ENCODE measurements at regions not wholly inside any gene's neighbourhood (a gene's known extent, or its start where the extent isn't known, plus 50 kb on each side); places are given as distances from the start of the nearest gene placed in this dataset.
"Not testable (repeated sequence)": the region's sequence is repeated elsewhere in the genome, so short reads cannot be mapped to it uniquely, and the experiment has no call there.

DNA sequence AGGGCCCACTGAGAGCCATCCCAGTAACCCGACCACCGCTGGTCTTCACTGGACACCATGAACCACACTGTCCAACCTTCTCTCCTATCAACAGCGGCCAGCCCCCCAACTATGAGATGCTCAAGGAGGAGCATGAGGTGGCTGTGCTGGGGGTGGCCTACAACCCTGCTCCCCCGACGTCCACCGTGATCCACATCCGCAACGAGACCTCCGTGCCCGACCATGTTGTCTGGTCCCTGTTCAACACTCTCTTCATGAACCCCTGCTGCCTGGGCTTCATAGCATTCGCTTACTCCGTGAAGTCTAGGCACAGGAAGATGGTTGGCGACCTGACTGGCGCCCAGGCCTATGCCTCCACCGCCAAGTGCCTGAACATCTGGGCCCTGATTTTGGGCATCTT is 423.8 kb upstream of the EPHA5 start:
- DNase-seq, result no peak

DNA sequence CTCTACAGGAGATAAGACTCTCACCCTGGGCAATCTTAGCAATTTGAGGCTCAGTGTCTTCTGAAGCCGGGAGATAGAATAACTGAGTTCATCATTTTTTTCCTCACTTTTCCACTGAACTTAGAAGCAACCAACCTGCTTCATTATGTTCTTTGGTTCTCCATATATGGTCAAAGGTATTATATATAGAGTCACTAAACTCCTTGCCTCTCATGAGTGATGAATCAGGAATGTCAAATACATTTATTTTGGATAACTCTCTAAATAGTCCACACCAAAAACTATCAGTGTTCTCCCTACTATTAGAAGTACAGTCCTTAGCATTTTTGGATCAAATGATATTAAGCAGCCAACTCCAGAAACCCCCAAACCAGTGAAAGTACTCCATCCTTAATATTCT is 421.5 kb upstream of the EPHA5 start:
- no peak for DNase-seq

DNA sequence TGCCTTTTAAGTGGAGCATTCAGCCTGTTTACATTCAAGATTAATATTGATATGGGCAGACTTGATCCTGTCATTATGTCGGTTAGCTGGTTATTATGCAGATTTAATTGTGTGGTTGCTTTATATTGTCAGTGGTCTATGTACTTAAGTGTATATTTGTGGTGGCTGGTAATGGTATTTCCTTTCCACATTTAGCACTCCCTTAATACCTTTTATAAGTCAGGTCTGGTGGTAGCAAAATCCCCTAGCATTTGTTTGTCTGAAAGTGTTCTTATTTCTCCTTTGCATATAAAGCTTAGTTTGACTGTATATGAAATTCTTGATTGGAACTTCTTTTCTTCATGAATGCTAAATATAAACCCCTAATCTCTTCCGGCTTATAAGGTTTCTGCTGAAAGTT is 403.7 kb upstream of the EPHA5 start:
- no peak for DNase-seq

DNA sequence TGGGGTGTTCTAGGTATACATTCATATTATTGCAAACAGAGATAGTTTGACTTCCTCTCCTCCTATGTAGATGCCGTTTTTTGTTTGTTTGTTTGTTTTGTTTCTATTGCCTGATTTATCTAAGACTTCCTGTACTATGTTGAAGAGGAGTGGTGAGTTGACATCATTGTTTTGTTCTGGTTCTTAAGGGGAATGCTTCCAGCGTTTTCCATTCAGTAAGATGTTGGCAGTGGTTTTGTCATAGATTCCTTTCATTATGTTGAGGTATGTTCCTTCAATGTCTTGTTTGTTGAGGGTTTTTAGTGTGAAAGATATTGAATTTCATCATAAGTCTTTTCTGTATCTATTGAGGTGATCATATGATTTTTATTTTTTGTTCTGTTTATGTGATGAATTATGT is 401.6 kb upstream of the EPHA5 start:
- no peak for DNase-seq

DNA sequence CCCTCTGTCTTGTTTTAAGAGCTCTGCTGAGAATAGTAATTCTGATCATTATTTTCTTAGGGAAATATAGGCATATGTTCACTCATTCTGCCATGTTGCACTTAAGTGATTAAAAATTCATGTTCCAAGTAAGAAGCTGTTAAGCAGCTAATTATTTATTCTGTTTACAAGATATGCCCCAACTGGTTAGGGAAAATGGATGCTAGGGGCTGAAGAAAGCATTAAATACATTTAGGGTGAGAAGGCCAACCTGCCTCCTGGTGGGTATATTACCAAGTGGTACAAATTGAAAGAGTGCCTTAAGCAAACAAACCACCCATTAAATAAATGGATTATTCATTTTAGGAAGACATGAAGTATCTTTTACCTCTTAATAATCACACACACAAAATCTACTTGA is 392.6 kb upstream of the EPHA5 start:
- no peak for DNase-seq

DNA sequence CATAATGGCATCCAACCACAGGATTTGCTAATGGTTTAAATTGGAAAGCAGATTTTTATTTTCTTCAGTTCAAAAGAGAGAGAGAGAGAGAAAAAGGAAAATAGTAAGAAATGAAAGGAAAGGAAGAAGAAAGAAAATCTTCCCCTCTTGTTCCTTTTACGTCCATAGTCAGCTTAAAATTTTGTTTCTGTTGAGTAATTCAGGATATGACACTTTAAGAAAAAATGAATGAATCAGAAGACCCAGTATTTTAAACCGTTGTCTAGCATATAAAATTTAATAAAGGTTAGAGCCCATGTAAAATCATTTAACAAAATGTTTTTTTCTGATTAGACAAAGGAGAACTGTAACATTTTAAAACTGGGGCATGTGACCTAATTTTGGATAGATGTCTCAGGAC is 391.8 kb upstream of the EPHA5 start:
- no peak for DNase-seq

DNA sequence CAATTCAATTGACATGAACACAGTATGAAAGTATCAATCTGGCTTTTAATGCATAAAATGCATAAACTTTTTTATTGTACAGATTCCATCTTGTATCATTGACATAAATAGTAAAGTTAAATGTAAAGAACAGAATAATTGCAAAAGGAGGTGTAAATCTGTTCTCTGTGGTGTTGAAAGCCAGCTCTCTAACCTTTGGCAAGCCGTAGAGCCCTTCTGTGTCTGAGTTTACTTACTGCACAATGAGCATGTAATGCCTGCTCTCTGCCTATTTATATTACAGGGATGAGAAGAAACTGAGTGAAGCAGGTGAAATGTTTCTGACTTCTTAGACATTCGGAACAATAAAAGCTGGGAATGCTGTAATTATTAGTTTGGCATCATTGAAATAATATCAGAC is 389.3 kb upstream of the EPHA5 start:
- no peak for DNase-seq

DNA sequence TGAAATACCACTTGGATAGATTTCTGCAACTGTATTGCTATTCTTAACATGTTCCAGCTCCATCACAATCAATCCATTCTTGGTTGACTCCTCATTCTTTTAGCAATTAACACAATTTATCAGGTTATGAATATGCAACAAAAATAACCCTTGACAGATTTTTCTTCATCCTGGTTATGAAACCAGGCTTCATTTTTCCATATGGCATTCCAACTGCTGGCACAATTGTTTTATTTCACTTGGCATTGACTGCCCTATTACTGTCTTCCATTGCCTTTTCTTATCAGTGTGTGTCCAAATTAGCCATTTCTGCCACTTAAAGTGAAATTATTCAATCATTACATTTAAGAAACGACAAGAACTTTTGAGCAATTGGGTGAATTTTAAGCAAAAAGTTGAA is 388.8 kb upstream of the EPHA5 start:
- DNase-seq, result no peak

DNA sequence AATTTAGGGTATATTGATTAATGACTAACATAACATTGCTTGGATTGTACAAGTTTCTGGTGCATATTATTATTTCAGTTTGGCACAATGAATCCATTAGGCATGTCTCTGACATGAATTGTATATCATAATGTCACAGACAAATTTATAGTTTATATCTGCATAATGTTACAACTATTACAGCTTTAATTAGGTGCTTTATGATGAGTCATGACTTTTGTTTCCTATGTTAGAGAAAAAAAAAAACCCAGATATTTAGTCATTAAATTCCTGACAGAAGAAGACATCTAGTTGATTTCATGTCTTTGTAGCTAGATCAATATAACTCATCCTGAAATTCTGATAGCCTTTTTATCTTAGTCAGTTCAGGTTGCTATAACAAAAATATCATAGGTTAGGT is 385.7 kb upstream of the EPHA5 start:
- DNase-seq, result no peak

DNA sequence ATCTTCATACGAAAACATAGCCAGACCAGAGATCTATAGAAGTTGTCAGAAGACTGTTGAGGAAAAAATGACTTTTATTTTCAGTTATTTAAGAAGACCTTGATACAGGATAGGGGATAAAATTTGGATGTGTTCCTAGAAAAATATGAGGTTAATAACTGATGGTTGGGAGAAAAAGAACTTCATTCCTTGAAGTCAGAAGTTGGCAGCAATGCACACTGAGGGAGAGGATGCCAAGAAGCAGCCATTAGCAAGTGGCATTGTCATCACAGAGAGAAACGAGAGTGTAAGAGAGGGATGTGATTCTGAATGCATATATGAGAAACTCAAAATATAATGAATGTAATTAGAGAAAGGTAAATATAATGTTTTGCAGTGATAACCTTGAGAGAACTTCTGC is 382.1 kb upstream of the EPHA5 start:
- DNase-seq, result no peak

DNA sequence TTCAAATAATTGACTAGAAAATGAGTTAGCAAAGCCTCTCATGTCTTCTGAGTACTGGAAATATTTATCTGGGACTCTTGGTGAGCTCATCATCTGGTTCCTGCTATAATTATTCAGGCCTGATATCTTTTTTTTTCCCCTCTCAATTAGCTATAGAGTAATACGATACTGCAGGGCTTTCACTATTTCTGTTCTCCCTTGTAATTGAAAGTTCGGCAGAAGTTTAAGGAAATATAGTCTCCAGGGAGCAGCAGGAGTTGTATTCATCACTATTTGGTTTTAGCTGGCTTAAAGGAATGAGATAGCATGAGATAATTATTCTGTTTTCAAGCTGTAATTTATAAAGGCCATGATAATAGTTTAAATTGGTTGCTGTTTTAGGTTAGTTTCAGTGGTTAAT is 378.6 kb upstream of the EPHA5 start:
- no peak for DNase-seq

DNA sequence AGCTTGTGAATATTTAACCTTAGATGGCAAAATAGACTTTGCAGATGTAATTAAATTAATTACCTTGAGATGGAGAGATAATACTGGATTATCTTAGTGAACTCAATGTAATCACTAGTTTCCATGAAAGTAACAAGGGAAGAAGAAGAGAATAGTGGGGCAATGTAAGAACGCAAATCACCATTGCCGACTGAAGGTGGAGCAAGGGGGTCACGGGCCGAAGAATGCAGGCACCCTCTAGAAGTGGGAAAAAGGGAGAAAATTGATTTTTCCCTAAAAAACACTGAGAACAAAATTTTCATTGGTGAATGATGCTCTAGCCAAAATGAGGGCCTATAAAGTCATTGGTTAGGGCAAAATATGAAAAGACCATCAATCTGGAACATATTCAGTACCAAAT is 375.6 kb upstream of the EPHA5 start:
- no peak for DNase-seq

DNA sequence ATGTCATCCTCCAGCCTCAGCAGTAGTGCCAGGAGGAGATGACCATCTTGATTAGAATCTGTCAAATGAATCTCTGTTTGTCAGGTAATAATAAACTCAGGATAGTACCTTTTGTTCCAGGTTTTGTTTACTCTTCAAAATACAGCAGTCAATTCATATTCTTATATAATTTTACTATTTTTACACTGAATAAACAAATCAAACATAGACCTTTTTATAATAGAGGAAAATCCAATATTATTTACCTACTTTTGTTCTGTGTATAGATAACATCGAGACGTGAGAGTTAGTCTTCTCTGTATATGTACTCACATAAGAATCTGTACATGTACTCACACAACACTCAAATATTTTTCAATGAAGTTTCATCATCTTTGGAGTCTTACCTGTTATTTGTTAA is 365.4 kb upstream of the EPHA5 start:
- DNase-seq, result no peak

DNA sequence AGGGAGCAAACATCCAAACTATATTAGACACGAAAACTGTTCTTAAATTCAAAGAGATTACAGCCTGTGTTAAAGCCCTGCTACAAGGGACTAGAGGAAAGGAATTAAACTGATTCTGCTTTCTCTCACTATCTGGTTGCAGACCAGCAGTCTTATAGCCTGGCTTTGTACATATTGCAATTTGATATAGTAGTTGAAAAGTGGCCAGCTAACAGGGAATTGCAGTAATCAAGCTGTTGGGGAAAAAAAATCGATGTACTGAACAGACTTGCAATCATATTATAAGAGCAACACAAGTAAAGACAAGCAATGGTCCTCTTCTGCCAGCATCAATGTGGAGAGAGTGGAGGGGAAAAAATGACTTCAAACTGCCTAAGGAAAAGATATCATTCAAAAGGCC is 364.4 kb upstream of the EPHA5 start:
- DNase-seq, result no peak

DNA sequence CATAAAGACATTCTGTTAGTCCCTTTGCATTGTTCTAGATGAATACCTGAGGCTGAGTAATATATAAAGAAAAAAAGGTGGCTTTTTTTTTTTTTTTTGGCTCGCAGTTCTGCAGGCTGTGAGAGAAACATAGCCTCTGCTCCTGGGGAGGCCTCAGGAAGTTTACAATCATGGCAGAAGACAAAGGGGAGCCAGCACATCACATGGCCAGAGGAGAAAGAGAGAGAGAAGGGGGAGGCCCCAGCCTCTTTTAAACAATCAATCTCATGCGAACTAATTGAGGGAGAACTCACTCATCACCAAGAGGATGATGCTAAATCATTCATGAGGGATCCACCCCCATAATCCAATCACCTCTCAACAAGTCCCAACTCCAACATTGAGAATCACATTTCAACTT is 364.0 kb upstream of the EPHA5 start:
- no peak for DNase-seq

DNA sequence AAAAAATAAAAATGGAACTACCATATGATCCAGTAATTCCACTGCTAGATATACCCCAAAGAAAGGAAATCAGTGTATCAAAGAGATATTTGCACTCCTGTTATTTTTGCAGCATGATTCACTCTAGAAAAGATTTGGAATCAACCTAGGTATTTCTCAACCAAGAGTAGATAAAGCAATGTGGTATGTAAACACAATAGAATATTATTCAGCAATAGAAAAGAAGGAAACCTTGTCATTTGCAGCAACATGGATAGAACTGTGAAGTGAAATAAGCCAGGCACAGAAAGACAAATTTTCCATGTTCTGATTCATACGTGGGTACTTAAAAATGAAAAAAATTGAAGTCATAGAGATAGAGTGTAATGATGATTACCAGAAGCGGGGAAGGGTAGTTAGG is 362.3 kb upstream of the EPHA5 start:
- no peak for DNase-seq

DNA sequence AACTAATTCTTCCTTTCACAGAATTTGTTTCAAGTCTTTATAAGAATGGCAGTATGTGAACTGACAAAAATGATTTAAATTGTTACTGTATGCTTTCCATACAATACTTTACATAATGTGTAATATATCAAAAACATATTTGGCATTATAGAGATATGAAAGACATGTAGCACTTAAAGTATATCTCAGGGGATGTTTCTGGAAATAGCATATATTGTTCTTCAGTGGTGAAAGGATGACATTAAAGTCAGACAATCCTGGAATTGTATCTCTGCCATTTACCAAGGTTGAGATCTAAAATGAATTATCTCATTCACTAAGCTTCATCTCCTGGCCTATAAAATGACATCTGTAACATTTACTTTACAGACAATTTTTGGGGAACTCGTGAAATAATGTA is 358.4 kb upstream of the EPHA5 start:
- no peak for DNase-seq

DNA sequence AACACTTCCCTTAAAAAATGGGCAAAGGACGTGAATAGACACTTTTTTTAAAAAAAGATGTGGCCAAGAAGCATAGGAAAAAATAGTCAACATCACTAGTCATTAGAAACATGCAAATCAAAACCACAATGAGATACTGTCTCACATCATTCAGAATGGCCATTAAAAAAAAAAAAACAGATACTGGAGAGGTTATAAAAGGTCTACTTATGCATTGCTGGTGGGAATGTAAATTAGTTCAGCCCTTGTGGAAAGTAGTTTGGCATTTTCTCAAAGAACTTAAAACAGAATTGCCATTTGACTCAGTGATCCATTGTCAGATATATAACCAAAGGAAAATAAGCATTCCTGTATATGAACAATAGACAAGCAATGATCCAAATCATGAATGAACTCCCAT is 352.8 kb upstream of the EPHA5 start:
- DNase-seq, result no peak

DNA sequence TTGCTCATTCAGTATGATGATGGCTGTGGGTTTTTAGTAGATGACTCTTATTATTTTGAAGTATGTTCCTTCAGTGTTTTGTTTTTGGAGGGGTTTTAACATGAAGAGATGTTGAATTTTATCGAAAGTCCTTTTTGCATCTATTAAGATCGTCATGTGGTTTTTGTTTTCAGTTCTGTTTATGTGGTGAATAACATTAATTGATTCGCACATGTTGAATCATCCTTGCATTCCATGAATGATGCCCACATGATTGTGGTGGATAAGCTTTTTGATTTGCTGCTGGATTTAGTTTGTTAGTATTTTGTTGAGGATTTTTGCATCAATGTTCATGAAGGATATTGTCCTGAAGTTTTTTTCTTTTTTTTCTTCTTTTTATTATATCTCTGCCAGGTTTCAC is 347.4 kb upstream of the EPHA5 start:
- no peak for DNase-seq

DNA sequence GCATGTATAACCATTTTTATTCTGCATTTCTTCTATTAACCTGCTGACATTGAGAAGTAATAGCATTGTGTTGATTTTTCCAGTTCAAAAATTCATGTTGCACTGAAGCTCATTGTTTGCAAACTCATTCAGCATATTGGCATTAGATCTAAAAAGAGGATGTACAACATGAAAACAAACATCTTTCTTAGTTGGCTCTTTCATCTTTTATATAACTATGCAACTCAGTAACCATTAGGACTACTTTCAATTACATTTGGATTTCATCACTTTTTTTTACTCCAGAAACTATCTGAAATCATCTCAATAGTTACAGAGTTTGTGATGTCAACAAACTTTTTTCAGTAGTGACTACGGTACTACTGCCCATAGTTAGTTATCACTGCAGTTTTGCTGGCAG is 346.0 kb upstream of the EPHA5 start:
- DNase-seq, result no peak

DNA sequence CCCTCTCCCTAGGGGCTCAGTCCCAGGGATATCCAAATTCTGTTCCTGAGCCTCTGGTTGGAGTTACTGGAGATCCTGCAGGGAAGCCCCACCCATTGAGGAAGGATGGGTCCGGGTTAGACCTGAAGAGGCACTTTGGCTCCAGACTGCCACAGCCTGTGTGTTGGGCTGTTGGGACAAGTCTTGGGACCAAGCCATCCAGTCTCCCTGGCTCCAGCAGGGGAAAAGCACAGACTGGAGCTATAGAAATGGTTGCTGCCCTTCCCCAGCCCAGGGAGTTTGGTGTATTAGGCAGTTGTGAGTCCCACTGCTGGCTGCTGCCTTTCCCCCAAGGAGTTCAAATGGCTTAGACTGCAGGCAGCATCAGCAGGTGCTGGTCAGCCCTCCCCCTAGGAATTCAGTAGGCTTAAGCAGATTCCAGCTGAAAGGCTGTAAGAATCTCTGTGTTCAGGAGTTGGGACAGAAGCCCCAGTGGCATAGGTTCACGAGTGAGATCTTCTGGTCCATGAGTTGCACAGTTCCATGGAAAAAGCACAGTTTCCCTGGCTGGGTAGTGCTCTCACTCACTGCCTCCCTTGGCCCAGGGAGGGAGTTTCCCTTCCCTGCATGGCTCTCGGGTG is 344.0 kb upstream of the EPHA5 start:
- no peak for DNase-seq

DNA sequence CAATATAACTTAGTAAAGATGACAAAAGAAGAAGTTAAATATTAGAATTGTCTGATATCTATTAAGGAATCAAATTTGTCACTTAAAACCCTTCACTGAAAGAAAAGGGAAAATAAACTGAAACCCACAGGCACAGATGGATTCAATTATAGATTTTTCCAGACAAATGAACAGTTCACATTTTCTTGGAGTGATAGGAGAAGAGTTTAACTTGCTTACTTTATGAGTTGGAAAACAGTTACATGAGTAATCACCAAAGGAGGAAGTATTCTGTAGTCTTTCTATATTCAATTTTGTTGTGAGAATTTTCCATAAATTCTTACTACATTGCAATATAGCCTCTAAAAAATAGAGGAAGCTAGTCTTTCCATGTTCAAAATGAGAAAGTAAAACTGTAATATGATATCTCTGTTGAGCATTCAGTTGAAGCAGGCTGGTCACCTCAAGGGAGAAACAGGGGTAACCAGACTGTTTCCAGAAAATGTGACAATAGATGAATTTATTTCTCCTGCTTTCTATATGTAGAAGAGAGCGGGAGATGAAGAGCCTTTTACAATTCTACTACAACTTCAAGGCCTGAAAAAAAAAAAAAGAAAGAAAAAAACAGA is 330.3 kb upstream of the EPHA5 start:
- no peak for DNase-seq

DNA sequence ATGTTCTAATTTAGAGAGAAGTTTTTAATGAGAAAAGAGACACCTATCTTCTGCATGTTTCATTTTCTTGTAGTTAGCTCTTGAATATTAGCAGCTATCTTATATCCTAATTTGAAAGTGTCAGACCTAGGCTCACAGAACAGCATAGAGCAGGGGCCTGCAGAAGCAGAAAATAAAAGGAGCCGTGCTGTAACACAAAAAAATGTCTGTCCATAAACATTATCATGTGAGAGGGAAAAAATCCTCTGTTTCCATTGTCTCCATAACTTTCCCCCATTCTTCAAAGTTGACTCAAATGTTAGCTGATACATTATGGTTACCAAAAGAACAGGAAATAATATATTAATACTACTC is 329.2 kb upstream of the EPHA5 start:
- no peak for DNase-seq

DNA sequence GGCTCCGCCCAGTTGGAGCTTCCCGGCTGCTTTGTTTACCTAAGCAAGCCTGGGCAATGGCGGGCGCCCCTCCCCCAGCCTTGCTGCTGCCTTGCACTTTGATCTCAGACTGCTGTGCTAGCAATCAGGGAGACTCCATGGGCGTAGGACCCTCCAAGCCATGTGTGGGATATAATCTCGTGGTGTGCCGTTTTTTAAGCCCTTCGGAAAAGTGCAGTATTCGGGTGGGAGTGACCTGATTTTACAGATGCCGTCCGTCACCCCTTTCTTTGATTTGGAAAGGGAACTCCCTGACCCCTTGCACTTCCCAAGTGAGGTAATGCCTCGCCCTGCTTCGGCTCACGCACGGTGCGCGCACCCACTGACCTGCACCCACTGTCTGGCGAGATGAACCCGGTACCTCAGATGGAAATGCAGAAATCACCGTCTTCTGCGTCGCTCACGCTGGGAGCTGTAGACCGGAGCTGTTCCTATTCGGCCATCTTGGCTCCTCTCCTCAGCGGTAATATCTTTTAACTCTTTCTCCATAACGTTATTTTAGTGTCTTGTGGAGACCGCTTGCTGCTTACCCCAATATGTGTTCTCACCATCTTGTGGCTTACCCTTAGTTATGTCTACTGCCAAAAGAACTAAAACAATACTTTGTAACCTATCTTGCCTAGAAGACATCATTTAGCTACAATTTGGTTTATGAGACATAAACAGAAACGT is 328.7 kb upstream of the EPHA5 start:
- not testable (repeated sequence) for DNase-seq

DNA sequence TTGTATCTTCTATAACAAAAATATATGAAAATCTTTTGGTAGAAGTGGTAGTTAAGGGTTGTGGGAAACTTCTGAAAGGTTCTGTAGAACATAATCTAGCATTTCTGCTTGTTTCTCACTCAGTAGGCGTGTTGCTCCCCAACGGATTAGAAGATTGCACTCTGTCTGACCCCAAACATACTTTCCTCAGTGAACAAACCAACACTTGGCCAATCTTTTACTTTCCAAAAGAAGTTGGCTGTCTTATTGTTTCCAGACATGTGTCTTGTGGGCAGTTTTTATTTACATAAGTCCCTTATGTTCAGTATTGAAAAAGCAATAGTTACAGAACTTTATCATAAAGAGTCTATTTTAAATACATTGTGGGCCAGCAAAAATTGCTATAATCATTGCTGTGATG is 312.8 kb upstream of the EPHA5 start:
- peak; percentile 62 for DNase-seq
